DMS79 treated with DMSO at 0.1 percent for 48 hours (cell line): ENCODE measurements at regions not wholly inside any gene's neighbourhood (a gene's known extent, or its start where the extent isn't known, plus 50 kb on each side); places are given as distances from the start of the nearest gene placed in this dataset.
"Not testable (repeated sequence)": the region's sequence is repeated elsewhere in the genome, so short reads cannot be mapped to it uniquely, and the experiment has no call there.

Experiments
- DNase-seq: peaks from one replicate; lab custom pipeline; 2025; lab: John Stamatoyannopoulos, UW

DNA sequence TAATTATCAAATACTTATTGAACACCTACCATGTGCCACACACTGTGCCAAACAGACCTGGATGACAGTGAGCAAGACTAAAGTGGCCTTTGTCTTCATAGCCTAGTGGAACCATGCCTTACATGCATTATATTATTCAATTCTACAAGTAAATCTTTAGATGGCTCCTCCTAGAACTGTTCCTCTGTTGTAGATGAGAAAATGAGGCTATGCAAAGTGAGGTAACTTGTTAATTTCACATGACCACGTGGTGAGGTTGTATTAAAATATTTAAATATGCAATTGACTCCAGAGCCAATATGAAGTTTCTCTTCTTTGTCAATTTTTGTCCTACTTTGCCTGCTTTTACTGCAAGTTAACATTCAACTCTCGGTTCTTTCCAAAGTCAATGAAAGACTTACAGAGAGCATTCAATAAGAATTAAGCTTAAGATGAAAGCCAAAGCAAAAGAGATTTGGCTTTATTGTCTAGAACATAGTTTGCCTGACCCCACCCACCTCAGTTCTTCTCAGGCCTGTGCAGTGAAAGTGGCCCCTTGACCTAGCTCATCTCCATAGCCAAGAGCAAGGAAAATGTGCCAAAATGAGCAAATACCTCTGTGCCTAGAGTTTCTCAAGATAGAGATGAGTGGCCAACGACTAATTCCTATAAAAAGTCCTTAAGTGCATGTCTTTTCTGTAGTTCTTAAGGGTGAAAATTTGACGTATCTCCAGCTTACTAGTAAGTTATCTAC, 263.2 kb upstream of the NFIA start:
- no peak for DNase-seq

DNA sequence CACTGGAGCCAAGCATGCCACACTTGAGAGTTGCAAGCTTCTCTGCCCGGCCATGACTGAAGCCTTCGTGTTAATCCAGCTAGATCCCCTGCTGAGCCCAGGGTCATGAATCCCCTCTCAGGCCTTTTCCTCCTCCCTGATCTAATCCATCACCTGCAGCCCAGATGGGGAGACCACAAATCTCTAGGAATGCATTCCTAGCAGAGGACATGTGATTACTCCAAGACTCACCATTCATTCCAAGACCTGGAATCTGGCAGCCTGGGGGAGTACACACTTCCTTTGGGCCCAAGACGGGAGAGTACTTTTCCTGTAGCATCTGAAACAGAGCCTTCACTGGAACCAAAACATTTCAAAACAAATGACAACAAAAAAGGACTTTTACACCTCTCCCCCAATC, 269.3 kb upstream of the NFIA start:
- DNase-seq: no peak

DNA sequence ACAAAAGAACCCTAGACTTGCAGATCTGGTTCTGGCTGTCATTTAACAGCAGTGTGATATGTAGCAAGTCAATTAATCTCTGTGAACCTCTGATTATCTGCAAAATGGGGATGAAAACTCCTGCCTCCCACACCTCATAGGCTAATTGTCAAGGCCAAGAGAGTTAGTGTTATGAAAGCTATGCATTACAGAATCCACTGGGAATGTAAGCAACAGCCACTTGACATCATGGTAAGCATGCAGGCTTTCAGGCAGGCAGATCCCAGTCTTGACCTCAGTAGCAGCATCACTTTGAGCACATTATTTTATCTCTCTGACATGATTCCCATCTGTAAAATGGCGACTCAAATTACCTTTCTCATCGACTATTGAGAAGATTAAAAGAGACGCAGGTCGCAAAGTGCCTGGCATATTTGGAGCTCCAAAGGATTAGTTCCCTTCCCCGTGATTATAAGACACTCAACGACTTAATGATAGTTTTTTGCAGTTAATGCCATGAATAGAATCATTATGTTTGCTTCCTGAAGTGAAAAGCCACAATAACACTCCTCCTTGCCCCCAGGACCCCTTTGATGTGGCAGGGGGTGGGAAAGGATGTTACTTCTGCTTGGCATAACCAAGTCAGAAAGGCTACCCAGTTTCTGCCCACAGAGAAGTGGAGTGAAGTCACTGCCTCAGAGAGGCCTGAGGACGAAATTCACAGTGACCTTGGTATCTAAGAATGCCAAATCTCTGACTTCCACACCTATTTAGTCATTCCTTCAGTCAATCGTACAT, 273.0 kb upstream of the NFIA start:
- DNase-seq: no peak

DNA sequence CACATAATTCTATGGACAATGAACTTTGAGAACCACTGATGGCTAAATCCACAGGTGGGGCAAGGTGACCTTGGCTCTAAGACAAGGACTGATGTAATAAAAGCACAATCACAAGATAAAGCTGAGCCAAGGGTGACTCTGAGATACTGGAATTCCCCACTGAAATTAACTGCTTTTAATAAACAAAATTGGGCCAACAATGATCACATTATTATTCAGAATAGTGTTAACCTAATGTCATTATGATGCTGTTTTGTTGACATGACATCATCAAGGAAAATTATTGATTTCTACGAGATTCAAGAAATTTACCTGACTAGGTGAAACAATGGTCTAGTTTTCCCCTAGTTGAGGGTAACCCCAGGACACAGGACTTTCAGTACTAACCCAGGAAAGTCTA, 273.7 kb upstream of the NFIA start:
- no peak for DNase-seq

DNA sequence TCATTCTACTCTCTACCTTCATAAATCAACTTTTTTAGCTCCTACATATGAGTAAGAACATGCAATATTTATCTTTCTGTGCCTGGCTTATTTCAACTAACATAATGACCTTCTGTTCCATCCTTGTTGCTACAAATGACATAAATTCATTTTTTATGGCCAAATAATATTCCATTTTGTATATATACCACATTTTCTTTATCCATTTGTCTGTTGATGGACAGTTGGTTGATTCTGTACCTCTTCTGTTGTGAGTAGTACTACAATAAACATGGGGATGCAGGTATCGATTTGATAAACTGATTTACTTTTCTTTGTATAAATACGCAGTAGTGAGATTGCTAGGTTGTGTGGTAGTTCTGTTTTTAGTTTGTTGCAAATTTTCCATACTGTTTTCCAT, 279.5 kb upstream of the NFIA start:
- DNase-seq: no peak

DNA sequence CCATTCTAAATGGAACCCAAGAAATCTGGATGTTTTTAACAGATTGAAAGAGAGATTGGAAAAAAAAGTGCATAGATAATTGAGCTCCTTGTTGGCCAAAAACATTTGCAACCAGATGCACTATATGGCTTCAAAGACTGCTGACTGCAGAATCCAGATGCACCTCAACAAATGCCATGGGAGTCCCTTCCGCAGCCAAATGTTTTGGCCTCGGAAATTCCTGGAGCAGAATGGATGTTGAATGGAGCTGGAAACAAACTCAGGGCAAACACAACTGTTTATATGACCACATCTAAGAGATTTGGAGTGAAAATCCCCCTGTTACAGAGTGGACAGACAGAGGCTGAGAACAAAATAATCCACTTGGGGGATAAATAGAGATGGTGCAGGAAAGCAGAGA, 285.0 kb upstream of the NFIA start:
- DNase-seq: no peak

DNA sequence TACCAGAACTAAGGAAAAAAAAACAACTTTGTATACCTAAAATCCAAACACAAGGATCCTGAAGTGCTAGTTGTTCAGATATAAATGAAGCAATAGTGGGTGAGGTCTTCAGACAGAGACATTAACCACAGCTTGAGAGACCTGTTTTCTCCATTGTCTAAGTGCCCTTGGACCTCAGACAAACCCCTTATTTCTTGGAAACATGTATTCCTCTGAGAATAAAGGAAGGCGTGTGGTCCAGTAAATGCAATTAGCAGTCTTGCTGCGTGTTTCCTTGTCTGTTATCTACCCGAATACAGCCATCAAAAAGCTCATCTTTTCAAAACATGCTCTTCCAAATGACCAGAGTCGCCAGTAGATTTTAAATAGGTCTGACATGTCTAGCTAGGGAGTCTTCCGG, 291.1 kb upstream of the NFIA start:
- no peak for DNase-seq

DNA sequence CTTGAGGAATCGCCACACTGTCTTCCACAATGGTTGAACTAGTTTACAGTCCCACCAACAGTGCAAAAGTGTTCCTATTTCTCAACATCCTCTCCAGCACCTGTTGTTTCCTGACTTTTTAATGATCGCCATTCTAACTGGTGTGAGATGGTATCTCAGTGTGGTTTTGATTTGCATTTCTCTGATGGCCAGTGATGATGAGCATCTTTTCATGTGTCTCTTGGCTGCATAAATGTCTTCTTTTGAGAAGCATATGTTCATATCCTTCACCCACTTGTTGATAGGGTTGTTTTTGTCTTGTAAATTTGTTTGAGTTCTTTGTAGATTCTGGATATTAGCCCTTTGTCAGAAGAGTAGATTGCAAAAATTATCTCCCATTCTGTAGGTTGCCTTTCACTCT, 309.3 kb upstream of the NFIA start:
- not testable (repeated sequence) for DNase-seq

DNA sequence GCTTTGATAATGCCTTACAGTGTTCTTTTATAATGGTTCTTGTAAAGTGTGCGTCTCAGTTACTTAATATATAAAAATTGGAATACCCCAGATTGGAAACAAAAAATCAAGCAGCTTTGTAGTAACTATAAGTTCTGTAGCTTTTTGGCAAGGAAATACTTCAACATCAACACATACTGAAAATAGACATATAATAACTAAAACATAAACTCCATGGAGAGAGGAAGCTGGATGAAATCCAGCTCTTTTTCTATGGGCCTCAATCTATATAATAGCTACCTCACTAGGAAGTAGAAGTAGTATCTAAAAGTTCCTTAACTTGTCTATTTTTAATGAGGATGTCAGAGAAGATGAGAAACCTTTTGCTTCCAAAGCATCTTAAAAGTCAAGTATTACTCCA, 313.3 kb upstream of the NFIA start:
- no peak for DNase-seq

DNA sequence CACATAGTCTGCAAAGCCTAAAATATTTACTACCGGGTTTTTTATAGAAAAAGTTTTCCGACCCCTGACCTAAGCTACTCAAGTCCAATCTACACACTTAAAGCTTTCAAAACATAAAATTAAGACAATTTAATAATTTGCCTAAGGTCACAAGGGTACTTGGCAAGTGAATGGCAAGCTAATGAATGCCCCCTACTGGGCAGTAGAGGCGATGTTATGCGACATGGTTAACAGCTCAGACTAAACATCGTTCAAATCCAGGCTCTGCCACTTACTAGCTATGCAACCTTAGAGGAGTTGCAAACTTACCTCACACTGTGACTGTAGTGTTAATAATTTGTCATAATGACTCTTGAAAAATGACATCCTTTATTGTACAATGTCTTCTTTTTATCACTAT, 317.2 kb upstream of the NFIA start:
- DNase-seq: no peak

DNA sequence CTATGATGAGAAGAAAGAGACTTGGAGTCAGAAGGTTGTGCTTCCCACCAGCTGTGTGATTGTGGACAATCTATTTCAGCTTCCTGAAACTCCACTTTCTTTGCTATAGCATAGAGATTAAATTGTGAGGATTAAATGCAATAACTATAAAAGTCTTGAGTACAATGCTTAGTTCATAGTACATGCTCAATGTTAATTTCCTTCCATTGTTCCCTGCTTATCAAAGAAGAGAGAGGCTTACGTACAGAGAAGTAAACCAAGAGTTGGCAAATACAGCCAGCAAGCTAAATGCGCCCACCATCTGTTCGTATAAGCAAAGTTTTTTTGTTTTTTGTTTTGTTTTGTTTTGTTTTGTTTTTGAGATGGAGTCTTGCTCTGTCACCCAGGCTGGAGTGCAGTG, 317.9 kb upstream of the NFIA start:
- no peak for DNase-seq

DNA sequence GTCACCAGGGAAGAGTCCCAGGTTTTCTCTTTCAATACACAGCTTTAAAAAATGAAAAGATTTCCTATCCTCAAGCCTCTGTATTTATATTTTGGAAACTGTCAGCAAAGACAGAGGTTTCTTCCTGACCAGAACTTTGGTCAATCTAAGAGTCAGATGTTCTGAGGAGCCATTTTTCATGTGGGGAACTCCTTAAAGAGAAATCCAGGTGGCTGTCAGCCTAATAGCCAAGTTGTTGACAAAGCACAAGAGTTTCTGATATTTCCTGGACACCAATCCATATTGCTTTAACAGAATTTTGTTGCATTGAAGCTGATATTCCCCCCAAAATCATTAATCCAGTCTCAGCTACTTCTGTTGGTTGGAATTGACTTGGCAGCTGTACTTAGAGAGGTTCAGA, 318.6 kb upstream of the NFIA start:
- DNase-seq: no peak

DNA sequence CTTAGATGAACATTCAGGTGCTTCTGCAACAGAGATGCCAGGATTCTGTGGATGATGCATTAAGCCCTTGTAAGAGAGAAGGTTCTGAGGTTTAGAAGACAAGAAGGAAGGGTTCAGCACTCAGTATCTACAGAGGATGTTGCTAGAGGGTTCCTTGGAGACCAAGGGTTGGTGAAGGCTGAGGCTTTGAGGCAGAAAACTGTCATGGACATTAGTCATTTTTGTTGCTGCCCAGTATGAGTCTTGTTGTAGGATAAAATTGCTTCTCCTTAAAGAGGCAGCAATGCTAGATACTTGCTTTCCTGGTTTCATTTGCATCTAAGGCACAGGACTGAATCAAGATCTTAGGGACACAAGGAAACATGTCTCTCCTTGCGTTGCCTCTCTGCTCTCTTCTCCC, 319.4 kb upstream of the NFIA start:
- no peak for DNase-seq

DNA sequence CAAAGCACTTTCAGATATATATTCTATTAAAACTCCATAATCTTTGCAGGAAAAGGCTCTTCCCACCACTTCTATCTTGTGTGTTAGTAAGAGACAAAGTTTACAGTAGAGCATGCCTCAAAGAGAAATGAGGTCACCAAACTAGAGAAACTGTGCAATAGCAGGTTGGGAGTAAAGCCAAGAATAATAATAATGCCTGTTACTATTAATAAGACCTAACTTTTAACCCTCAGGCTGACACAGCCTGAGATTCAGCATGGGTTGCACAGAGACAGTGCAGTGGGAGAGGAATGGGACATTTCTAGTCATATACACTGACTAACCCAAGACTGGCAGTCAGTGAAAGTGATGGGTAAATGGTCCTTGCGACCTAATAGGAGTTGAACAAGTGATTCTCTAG, 320.2 kb upstream of the NFIA start:
- DNase-seq: no peak

DNA sequence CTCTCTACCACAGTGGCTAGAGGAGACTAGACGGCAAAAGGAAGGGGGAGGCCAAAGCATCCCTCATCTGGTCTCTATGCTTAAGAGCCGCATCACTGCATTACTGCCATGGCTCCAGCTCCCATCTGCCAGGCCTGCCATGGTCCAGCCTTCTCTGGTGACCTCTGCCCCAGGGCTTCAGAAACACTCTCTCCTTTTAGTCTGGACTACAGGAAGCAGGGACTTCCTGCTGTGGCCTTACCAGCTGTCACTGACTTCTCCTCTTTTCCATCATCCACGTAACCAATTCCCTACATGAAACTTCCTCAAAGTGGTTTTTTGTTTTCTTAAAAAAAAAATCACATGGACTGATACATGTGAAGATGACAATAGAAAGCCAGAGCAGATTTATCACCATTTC, 323.1 kb upstream of the NFIA start:
- DNase-seq: no peak

DNA sequence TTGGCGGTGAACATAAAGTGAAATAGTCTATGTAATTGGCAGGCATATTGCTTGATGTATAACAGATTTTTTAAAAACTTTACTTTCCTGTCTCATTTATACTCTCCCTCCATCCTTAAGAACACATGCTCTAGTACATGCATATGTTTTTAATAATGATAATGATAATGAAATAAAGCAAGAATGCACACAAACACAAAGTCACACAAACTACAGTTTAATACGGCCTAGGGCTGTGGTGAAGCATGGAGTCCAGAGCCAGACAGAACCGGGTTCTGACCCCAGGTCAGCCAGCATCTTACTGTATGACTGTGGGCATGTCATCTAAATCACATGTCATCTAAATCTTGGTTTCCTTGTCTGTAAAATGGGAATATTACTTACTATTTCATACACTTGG, 324.9 kb upstream of the NFIA start:
- no peak for DNase-seq

DNA sequence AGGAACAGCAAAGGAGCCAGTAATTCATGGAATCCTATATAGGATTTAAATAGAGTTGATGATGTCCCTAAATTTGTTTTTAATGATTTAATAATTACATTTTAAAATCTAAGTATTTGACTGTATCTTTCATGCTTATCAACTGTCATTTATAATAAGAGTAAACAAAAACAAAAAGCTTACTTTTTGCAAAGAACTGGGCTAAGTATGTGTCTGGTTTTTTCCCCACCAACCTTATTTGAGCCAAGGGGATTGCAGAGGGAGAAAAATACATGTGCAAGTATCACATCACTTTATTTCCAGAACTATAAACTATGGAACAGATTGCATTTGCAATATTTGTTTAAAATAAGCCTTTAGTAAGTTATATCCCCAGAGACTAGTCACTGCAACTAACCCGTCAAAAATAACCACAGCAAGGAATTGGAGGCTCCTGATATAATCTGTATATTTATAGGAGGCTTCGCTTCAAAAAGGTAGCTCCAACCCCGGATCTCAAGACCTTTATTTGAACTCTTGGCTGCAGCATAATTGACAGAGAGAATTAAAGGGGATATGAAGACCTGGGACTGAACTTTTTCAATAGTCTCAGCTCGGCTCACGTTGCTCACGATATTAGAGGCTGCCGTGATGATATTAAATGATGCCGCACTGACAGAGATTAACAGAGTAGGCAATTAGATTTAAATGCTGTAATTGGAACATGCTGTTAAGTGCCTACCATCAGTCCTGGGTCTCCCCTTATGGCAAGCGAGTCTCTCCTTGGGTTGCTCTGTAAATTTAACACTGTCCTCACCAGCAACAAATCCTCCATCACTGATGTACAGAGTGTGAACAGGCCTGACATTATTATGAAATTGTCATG, 329.1 kb upstream of the NFIA start:
- DNase-seq: no peak

DNA sequence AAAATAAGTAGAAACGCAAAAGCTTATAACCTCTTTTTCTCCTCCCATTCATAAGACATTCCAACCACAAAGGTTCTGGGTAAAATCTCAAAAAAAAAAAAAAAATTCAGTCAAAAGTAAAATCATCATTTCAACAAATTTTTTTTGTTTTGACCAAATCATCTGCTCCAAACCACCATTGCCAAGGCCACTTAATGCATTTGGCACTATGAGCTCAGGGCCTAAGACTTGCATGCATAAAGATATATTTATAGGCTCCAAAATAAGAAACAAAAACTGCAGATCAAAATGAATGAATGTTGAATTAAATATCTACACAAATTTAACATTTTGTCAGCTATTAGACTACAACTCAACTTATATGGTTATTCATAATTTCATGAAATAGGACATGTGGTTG, 331.1 kb upstream of the NFIA start:
- DNase-seq: no peak

DNA sequence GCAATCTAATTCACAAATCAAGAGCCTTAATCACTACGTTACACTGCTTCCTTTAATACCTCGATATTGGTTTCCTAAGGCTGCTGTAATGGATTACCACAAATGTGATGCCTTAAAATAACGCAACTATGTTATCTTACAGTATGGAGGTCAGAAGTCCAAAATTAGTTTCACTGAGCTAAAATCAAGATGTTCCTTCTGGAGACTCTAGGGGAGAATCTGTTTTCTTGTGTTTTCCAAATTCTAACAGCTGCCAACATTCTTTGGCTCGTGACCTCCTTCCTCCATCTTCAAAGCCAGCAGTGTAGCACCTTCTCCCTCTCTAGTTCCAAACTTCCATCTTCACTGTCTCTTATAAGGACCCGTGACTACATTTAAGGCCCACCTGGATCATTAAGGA, 335.0 kb upstream of the NFIA start:
- DNase-seq: no peak

DNA sequence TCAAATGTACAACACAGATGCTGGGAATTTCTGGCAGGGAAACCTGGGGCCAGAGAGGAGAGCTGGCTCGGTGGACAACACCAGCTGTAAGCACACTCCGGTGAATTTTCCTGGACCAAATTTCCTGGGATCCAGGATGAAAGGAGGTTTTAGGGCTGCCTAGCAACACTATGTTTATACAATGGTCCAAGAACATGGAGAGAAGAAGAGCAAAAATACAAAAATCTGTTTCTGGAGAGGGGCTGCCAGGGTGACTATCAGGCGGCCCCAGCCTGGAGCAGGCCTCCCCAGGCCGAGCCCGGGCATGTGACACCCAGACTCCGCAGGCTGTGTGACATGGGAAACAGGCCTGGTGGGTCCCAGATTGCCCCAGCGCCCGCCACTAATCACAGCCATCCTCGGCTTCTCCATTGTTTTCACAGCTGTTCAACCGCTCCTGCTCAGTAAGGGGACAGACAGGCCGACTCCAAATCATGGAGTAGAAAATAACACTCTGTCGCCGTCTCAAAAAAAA, 336.0 kb upstream of the NFIA start:
- DNase-seq: no peak

DNA sequence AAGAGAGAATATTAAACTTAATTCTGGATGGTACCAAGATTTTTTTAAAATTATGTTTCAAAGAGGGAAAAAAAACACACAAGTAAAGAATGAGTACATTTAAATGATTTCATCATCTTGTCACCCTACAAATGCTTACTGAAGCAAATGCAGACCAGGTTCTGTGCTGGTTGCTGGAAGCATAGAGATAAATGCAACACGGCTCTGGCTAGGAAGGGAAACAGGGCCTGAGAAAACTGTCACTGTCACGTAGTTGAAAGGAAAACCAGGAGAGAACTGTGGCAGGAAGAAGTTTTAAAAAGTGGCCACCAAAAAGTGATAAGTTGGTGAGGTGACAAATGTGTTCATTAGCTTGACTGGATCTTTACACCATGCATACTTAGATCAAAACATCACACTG, 336.9 kb upstream of the NFIA start:
- no peak for DNase-seq

DNA sequence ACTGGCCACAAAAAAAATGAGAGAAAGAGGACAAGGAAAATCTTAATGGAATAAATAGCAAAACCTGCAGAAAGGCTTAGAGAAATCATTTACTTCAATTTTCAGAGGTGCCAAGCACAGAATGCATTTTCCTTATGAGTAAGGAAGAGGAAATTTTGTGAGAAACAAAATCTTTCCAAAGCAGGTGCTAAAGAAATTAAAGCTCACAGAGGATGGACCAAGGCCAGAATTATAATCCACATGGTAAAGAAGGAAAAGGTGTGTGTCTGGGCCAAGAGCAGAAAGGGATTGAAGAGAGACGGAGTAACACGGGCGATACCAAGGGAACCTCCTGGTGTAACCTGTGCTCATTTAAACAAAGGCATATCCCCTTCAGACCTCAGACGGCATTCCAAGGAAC, 340.0 kb upstream of the NFIA start:
- no peak for DNase-seq

DNA sequence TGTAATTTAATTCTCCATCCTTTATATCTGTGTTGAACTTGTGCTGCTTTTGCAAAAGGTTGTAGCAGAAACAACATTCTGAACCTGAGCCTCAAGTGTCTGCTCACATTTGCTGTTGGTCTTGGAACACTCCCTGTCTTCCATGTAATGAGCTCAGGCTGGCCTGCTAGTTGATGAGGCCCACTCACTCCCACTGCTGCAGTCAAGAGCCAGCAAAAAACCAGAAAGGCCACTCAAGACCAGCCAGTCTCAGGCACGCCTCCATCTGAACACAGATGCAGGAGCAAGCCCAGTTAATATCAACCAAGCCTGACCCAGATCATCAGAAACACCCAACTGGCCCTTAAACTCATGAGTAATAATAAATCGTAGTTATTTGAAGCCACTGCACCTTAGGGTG, 342.2 kb upstream of the NFIA start:
- DNase-seq: no peak
